ENCODE measurements at regions not wholly inside any gene's neighbourhood (a gene's known extent, or its start where the extent isn't known, plus 50 kb on each side); places are given as distances from the start of the nearest gene placed in this dataset.

GRCh38 chr2:38187541-38188011 is 111.6 kb upstream of the CYP1B1 start:
- TF ChIP-seq CTCF (IDR thresholded peaks at IDR 0.05) (no peak), POLR2A (IDR thresholded peaks at IDR 0.05; ENCODE audit: low read depth) (no peak), POLR2AphosphoS5 (IDR thresholded peaks at IDR 0.05) (peak; percentile 60 to 83), EP300 (IDR thresholded peaks at IDR 0.05) (no peak)
